HepG2 (cell line): ENCODE measurements at regions not wholly inside any gene's neighbourhood (a gene's known extent, or its start where the extent isn't known, plus 50 kb on each side); places are given as distances from the start of the nearest gene placed in this dataset.

ENCODE experiments used
- ATAC-seq: fragments of 200-7000 bp; cut with Tn5 transposase; 3 replicates; pipeline ENCODE4 v1.9.1; 2020; ENCODE audit warnings: mild to moderate bottlenecking, moderate library complexity
- BruUV-seq: library from RNA; stranded (reverse); fragments of 400-500 nt; replicated peaks from 2 replicates; lab custom pipeline; 2021; lab: Mats Ljungman, UMichigan
- CTCF ChIA-PET: fragments of 300-600 bp; formaldehyde crosslinking; extraction: SDS; loops from one replicate; lab custom pipeline; 2021; ENCODE audit warnings: low total read pairs, inconsistent platforms, low intra/inter-chr PET ratio; lab: Yijun Ruan, JAX
- POLR2A ChIA-PET: fragments of 350-600 bp; sonication (Branson Sonifier 250); formaldehyde crosslinking; loops from one replicate; lab custom pipeline; 2020; ENCODE audit warnings: antibody characterized with exemption, inconsistent platforms; lab: Yijun Ruan, JAX
- DNase-seq: peaks from one replicate; pipeline ENCODE4 v3.0.0-alpha.2; 2015; ENCODE audit warnings: low spot score
- FAIRE-seq: peaks from 3 replicates; lab custom pipeline; 2011; peaks lifted over from hg19 to GRCh38; lab: Jason Lieb, UNC
- H2AFZ ChIP-seq: one replicate; pipeline ENCODE4 v1.6.1; 2011; ENCODE audit warnings: low read length, inconsistent platforms
- H3K27ac ChIP-seq: fragments of 300-600 bp; 3 replicates; pipeline ENCODE4 v1.8.0; 2011; ENCODE audit warnings: mixed run types, mild to moderate bottlenecking, mixed read lengths, low read length, inconsistent platforms; ENCODE audit not compliant: insufficient read depth; ENCODE audit errors: extremely low read length
- H3K27me3 ChIP-seq, 2 experiments: fragments of 200-600 bp in 1 of 2; 2 replicates in 1 of 2; 3 replicates in 1 of 2; pipeline versions ENCODE4 v1.6.0 to v1.8.0; 2011; ENCODE audit warnings: low read length in 2 of 2, mild to moderate bottlenecking in 2 of 2, moderate library complexity in 2 of 2, inconsistent platforms in 1 of 2; ENCODE audit not compliant: insufficient read depth in 2 of 2, control insufficient read depth in 1 of 2
- H3K36me3 ChIP-seq, 2 experiments: fragments of 200-600 bp in 1 of 2; replicated peaks in 1 of 2; 2 replicates in 1 of 2; 3 replicates in 1 of 2; pipeline versions ENCODE4 v1.5.1 to v1.8.0; 2011; ENCODE audit warnings: low read length in 2 of 2, inconsistent platforms in 1 of 2; ENCODE audit not compliant: insufficient read depth in 2 of 2, control insufficient read depth in 1 of 2
- H3K4me1 ChIP-seq: 2 replicates; pipeline ENCODE4 v1.5.1; 2012; ENCODE audit warnings: low read length, inconsistent platforms; ENCODE audit not compliant: insufficient read depth
- H3K4me2 ChIP-seq: 2 replicates; pipeline ENCODE4 v1.6.0; 2011; ENCODE audit warnings: low read depth, low read length, inconsistent platforms
- H3K4me3 ChIP-seq, 3 experiments: fragments of 200-600 bp in 1 of 3; sonication (generic), shearing (Covaris generic) in 1 of 3; replicated peaks in 1 of 3; 2 replicates each; pipeline ENCODE4 v1.5.1; 2011 to 2016; ENCODE audit warnings: low read length in 3 of 3, inconsistent platforms in 2 of 3, low read depth in 2 of 3, mild to moderate bottlenecking in 2 of 3, control low read depth in 1 of 3, mixed read lengths in 1 of 3; ENCODE audit not compliant: insufficient read depth in 1 of 3
- H3K79me2 ChIP-seq: one replicate; pipeline ENCODE4 v1.6.1; 2011; ENCODE audit warnings: low read length, inconsistent platforms; ENCODE audit not compliant: insufficient read depth
- H3K9ac ChIP-seq: 2 replicates; pipeline ENCODE4 v1.6.0; 2011; ENCODE audit warnings: mild to moderate bottlenecking, low read depth, low read length, inconsistent platforms; ENCODE audit not compliant: insufficient read depth
- H3K9me3 ChIP-seq: 2 replicates; pipeline ENCODE4 v1.5.1; 2012; ENCODE audit warnings: mild to moderate bottlenecking, low read length
- H4K20me1 ChIP-seq: 2 replicates; pipeline ENCODE4 v1.6.0; 2011; ENCODE audit warnings: inconsistent platforms, mild to moderate bottlenecking, low read length, moderate library complexity; ENCODE audit not compliant: insufficient read depth
- ELF4 ChIP-seq: sonication (generic); formaldehyde crosslinking; IDR thresholded peaks from 2 replicates; pipeline ENCODE4 v1.5.0; 2020; ENCODE audit warnings: missing genetic modification reagents, mild to moderate bottlenecking, moderate library complexity, borderline replicate concordance
- FIP1L1 ChIP-seq: fragments of 200-400 bp; formaldehyde crosslinking; IDR thresholded peaks from 2 replicates; pipeline ENCODE4 v1.6.1; 2018; ENCODE audit warnings: low read depth, mild to moderate bottlenecking, low read length, moderate library complexity, borderline replicate concordance; ENCODE audit not compliant: insufficient read depth
- KLF11 ChIP-seq: IDR thresholded peaks from 2 replicates; pipeline ENCODE4 v1.6.1; 2016; ENCODE audit warnings: missing compliant biosample characterization
- SOX5 ChIP-seq: IDR thresholded peaks from 2 replicates; pipeline ENCODE4 v1.6.1; 2016; ENCODE audit warnings: borderline replicate concordance
- TCF7 ChIP-seq: sonication (generic); IDR thresholded peaks from 2 replicates; pipeline ENCODE4 v1.6.1; 2016; ENCODE audit warnings: antibody characterized with exemption, low read depth
- ZBTB42 ChIP-seq: sonication (generic); formaldehyde crosslinking; IDR thresholded peaks from 2 replicates; pipeline ENCODE4 v1.5.0; 2020; ENCODE audit warnings: mild to moderate bottlenecking, missing genetic modification reagents
- ZFY ChIP-seq: sonication (generic); formaldehyde crosslinking; IDR thresholded peaks from 2 replicates; pipeline ENCODE4 v1.4.0; 2020; ENCODE audit warnings: missing genetic modification reagents
- ZNF136 ChIP-seq: sonication (generic); formaldehyde crosslinking; IDR thresholded peaks from 2 replicates; pipeline ENCODE4 v1.8.1; 2022; ENCODE audit warnings: low read depth, mild to moderate bottlenecking, moderate library complexity, missing genetic modification reagents
- ZNF850 ChIP-seq: sonication (generic); formaldehyde crosslinking; conservative IDR thresholded peaks from 2 replicates; pipeline ENCODE4 v1.9.0; 2021; ENCODE audit warnings: mild to moderate bottlenecking, missing genetic modification reagents
- WGBS: methylation state at CpG from one replicate; pipeline ENCODE4 v1.1.6; 2017; ENCODE audit warnings: low lambda C conversion rate; 5-methylcytosine and 5-hydroxymethylcytosine counted together
- in situ Hi-C: cut with HindIII; loops from 2 replicates; pipeline ENCODE4 v1.10.0; 2017; ENCODE audit warnings: low pct_unique_long_range_greater_than_20kb; ENCODE audit not compliant: extremely low pct_ligation_motif_present
- intact Hi-C: fragments of 100-400 bp; cut with micrococcal nuclease; formaldehyde crosslinking; loops from one replicate; pipeline ENCODE4 v1.10.0; 2022; ENCODE audit not compliant: unreplicated experiment
- TF ChIP-seq, protein P1 (sequence below): sonication (generic); formaldehyde crosslinking; IDR thresholded peaks from 2 replicates; pipeline ENCODE4 v1.8.0; 2022; ENCODE audit warnings: missing genetic modification reagents, low read depth, mild to moderate bottlenecking, borderline replicate concordance
- TF ChIP-seq, protein P2 (sequence below): sonication (generic); formaldehyde crosslinking; IDR thresholded peaks from 2 replicates; pipeline ENCODE4 v1.4.0; 2020; ENCODE audit warnings: missing genetic modification reagents
- TF ChIP-seq, protein P3 (sequence below), 2 experiments: fragments of 450-650 bp in 1 of 2; sonication (generic) in 1 of 2; formaldehyde crosslinking in 1 of 2; IDR thresholded peaks; 2 replicates each; pipeline versions ENCODE4 v1.6.1 to v1.8.0; 2016 to 2022; ENCODE audit warnings: antibody characterized with exemption in 1 of 2, mild to moderate bottlenecking in 1 of 2, missing genetic modification reagents in 1 of 2
- TF ChIP-seq, protein P4 (sequence below): IDR thresholded peaks from 2 replicates; pipeline ENCODE4 v1.6.1; 2016; ENCODE audit warnings: low read depth, borderline replicate concordance
- TF ChIP-seq, protein P5 (sequence below): sonication (generic); formaldehyde crosslinking; conservative IDR thresholded peaks from 2 replicates; pipeline ENCODE4 v1.8.1; 2023; ENCODE audit warnings: missing genetic modification reagents

DNA sequence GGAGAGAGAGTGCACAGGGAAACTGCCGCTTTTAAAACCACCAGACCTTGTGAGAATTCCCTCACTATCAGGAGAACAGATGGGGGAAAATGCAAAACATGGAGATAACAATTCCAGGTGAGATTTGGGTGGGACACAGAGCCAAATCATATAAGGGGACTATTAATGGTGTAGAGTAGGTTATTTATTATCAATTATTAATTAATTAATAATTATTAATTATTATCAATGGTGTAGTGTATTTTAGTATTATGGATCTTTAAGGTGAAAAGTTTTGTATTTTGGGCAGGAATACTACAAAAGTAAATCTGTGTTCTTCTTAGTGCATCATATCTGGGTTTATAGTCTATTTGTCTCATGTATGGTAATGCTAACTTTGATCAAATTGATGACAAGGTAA, 377.7 kb upstream of the KCND2 start:
- WGBS: 12% methylated on average over 1 of the region's 1 CpG
- ATAC-seq (no peak), FAIRE-seq (no peak), DNase-seq (no peak)
- H4K20me1 ChIP-seq: no peaks in the 10 kb centered on the region
- no peak overlapping the region for H3K4me3 ChIP-seq
- no peaks in the 10 kb centered on the region for H3K79me2 ChIP-seq
- no peak overlapping the region for H3K9ac ChIP-seq
- no peaks in the 10 kb centered on the region for H3K27me3 ChIP-seq
- ChIA-PET POLR2A (no interaction called here), CTCF (no interaction called here)
- in situ Hi-C loops (no loop called here), intact Hi-C loops (no loop called here)
- no TSS peak for BruUV-seq
- H3K9me3 ChIP-seq: no peaks in the 10 kb centered on the region
- H3K4me1 ChIP-seq: no peaks in the 10 kb centered on the region
- no peak overlapping the region for H3K4me2 ChIP-seq
- no peak overlapping the region for H3K27ac ChIP-seq
- H3K36me3 ChIP-seq: no peaks in the 10 kb centered on the region
- no peak overlapping the region for H2AFZ ChIP-seq
- TF ChIP-seq KLF11 (CRISPR knock-in tag) (no peak), SOX5 (CRISPR knock-in tag) (no peak), ZNF136 (CRISPR knock-in tag) (no peak), FIP1L1 (no peak), TCF7 (no peak), ZBTB42 (CRISPR knock-in tag) (no peak), ELF4 (CRISPR knock-in tag) (no peak), ZNF850 (no peak), ZFY (CRISPR knock-in tag) (no peak)
- TF ChIP-seq, protein P1, sequence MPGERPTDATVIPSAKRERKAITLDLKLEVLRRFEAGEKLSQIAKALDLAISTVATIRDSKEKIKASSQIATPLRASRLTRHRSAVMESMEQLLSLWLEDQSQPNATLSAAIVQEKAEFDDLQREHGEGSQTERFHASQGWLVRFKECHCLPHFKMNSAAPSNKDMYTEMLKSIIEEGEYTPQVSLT: no peak
- TF ChIP-seq, protein P2, sequence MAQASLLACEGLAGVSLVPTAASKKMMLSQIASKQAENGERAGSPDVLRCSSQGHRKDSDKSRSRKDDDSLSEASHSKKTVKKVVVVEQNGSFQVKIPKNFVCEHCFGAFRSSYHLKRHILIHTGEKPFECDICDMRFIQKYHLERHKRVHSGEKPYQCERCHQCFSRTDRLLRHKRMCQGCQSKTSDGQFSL (CRISPR knock-in tag): no peak
- TF ChIP-seq, protein P3, sequence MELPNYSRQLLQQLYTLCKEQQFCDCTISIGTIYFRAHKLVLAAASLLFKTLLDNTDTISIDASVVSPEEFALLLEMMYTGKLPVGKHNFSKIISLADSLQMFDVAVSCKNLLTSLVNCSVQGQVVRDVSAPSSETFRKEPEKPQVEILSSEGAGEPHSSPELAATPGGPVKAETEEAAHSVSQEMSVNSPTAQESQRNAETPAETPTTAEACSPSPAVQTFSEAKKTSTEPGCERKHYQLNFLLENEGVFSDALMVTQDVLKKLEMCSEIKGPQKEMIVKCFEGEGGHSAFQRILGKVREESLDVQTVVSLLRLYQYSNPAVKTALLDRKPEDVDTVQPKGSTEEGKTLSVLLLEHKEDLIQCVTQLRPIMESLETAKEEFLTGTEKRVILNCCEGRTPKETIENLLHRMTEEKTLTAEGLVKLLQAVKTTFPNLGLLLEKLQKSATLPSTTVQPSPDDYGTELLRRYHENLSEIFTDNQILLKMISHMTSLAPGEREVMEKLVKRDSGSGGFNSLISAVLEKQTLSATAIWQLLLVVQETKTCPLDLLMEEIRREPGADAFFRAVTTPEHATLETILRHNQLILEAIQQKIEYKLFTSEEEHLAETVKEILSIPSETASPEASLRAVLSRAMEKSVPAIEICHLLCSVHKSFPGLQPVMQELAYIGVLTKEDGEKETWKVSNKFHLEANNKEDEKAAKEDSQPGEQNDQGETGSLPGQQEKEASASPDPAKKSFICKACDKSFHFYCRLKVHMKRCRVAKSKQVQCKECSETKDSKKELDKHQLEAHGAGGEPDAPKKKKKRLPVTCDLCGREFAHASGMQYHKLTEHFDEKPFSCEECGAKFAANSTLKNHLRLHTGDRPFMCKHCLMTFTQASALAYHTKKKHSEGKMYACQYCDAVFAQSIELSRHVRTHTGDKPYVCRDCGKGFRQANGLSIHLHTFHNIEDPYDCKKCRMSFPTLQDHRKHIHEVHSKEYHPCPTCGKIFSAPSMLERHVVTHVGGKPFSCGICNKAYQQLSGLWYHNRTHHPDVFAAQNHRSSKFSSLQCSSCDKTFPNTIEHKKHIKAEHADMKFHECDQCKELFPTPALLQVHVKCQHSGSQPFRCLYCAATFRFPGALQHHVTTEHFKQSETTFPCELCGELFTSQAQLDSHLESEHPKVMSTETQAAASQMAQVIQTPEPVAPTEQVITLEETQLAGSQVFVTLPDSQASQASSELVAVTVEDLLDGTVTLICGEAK (IDR thresholded peaks at IDR 0.05): no peak
- TF ChIP-seq, protein P3 (CRISPR knock-in tag; IDR thresholded peaks at IDR 0.05): no peak
- TF ChIP-seq, protein P4, sequence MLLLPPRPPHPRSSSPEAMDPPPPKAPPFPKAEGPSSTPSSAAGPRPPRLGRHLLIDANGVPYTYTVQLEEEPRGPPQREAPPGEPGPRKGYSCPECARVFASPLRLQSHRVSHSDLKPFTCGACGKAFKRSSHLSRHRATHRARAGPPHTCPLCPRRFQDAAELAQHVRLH (CRISPR knock-in tag): no peak
- TF ChIP-seq, protein P5, sequence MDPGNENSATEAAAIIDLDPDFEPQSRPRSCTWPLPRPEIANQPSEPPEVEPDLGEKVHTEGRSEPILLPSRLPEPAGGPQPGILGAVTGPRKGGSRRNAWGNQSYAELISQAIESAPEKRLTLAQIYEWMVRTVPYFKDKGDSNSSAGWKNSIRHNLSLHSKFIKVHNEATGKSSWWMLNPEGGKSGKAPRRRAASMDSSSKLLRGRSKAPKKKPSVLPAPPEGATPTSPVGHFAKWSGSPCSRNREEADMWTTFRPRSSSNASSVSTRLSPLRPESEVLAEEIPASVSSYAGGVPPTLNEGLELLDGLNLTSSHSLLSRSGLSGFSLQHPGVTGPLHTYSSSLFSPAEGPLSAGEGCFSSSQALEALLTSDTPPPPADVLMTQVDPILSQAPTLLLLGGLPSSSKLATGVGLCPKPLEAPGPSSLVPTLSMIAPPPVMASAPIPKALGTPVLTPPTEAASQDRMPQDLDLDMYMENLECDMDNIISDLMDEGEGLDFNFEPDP (CRISPR knock-in tag): no peak
